DND-41 (cell line): ENCODE measurements at regions not wholly inside any gene's neighbourhood (a gene's known extent, or its start where the extent isn't known, plus 50 kb on each side); places are given as distances from the start of the nearest gene placed in this dataset.

Experiments used
- ATAC-seq: fragments of 200-7000 bp; cut with Tn5 transposase; 3 replicates; pipeline ENCODE4 v1.9.1; 2021; ENCODE audit warnings: low read depth; ENCODE audit not compliant: insufficient read depth
- DNase-seq: peaks from one replicate; pipeline ENCODE4 v3.0.0-alpha.2; 2020
- H2AFZ ChIP-seq: 2 replicates; pipeline ENCODE4 v1.6.0; 2012; ENCODE audit warnings: low read depth, low read length
- H3K27ac ChIP-seq: 2 replicates; pipeline ENCODE4 v1.5.1; 2012; ENCODE audit warnings: low read length, inconsistent platforms
- H3K27me3 ChIP-seq: fragments of 200-600 bp; sonication (generic); 2 replicates; pipeline ENCODE4 v1.6.0; 2012; ENCODE audit warnings: low read length, mild to moderate bottlenecking, inconsistent platforms; ENCODE audit not compliant: insufficient read depth, poor library complexity
- H3K36me3 ChIP-seq: 2 replicates; pipeline ENCODE4 v1.5.1; 2012; ENCODE audit warnings: low read length, inconsistent platforms; ENCODE audit not compliant: insufficient read depth
- H3K4me1 ChIP-seq: 2 replicates; pipeline ENCODE4 v1.5.1; 2012; ENCODE audit warnings: mild to moderate bottlenecking, low read length; ENCODE audit not compliant: insufficient read depth
- H3K4me2 ChIP-seq: 2 replicates; pipeline ENCODE4 v1.6.0; 2012; ENCODE audit warnings: mild to moderate bottlenecking, moderate library complexity, low read length, inconsistent platforms; ENCODE audit not compliant: insufficient read depth
- H3K4me3 ChIP-seq, 2 experiments: fragments of 200-600 bp in 1 of 2; shearing (Covaris generic) in 1 of 2; 2 replicates each; pipeline ENCODE4 v1.5.1; 2012 to 2016; ENCODE audit warnings: inconsistent platforms in 2 of 2, low read length in 2 of 2, mild to moderate bottlenecking in 2 of 2, low read depth in 1 of 2, moderate library complexity in 1 of 2
- H3K79me2 ChIP-seq: 2 replicates; pipeline ENCODE4 v1.6.0; 2012; ENCODE audit warnings: low read length, inconsistent platforms; ENCODE audit not compliant: insufficient read depth
- H3K9ac ChIP-seq: 2 replicates; pipeline ENCODE4 v1.6.0; 2012; ENCODE audit warnings: low read depth, mild to moderate bottlenecking, inconsistent platforms, low read length, moderate library complexity
- H3K9me3 ChIP-seq: 2 replicates; pipeline ENCODE4 v1.5.1; 2012; ENCODE audit warnings: low read length, moderate library complexity, mild to moderate bottlenecking, inconsistent platforms; ENCODE audit not compliant: insufficient read depth, severe bottlenecking
- H4K20me1 ChIP-seq: 2 replicates; pipeline ENCODE4 v1.6.0; 2012; ENCODE audit warnings: low read length; ENCODE audit not compliant: insufficient read depth
- EZH2 ChIP-seq: IDR thresholded peaks from 3 replicates; pipeline ENCODE4 v1.6.1; 2012; ENCODE audit warnings: borderline replicate concordance, low read depth, mild to moderate bottlenecking, moderate library complexity, low read length, inconsistent platforms; ENCODE audit not compliant: severe bottlenecking
- TF ChIP-seq, protein P1 (sequence below): IDR thresholded peaks from 2 replicates; pipeline ENCODE4 v1.5.1; 2012; ENCODE audit warnings: borderline replicate concordance, low read length, moderate library complexity, mild to moderate bottlenecking; ENCODE audit not compliant: poor library complexity, severe bottlenecking; ENCODE audit errors: extremely low read depth

DNA sequence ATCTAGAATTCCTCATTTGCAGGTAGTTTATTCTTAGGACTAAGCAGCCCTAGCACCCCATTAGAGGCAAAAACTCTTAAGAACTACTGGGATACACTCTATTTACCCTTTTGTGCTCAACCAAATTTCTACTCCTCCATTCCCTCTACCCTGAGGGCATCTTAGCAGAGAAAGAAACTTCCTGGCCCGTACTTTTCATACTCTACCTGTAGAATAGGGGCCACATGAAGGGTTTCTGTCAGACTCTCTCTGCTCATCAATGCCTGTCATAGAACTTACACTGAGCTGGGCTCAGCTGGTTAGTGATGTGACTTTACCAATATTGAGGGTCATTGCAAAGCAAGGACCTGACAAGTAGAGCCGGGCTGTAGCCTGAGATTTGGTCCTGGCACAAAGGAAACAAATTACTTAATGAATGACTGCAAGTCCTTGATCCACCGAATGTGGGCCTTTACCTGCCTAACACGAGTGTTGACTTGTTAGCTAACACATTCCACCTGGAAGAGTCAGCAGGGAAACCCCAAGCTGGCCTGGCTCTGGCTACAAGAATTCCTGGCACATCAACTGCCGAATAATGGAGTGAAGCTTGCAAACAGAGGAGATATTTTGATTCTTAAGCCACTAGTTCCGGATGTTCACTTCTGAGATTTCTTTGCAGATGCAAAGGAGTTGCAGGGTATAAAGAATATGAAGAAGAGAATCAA lies 280.5 kb upstream of the JAG1 start:
- H3K4me2 ChIP-seq: no peak overlapping the region
- ATAC-seq (no peak), DNase-seq (no peak)
- H3K79me2 ChIP-seq: no peaks in the 10 kb centered on the region
- H3K36me3 ChIP-seq: no peaks in the 10 kb centered on the region
- no peak overlapping the region for H3K4me3 ChIP-seq
- H3K27me3 ChIP-seq: no peaks in the 10 kb centered on the region
- H2AFZ ChIP-seq: no peak overlapping the region
- H3K4me1 ChIP-seq: no peaks in the 10 kb centered on the region
- no peak overlapping the region for H3K9ac ChIP-seq
- TF ChIP-seq, protein P1, sequence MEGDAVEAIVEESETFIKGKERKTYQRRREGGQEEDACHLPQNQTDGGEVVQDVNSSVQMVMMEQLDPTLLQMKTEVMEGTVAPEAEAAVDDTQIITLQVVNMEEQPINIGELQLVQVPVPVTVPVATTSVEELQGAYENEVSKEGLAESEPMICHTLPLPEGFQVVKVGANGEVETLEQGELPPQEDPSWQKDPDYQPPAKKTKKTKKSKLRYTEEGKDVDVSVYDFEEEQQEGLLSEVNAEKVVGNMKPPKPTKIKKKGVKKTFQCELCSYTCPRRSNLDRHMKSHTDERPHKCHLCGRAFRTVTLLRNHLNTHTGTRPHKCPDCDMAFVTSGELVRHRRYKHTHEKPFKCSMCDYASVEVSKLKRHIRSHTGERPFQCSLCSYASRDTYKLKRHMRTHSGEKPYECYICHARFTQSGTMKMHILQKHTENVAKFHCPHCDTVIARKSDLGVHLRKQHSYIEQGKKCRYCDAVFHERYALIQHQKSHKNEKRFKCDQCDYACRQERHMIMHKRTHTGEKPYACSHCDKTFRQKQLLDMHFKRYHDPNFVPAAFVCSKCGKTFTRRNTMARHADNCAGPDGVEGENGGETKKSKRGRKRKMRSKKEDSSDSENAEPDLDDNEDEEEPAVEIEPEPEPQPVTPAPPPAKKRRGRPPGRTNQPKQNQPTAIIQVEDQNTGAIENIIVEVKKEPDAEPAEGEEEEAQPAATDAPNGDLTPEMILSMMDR: no peak
- no peak for TF ChIP-seq EZH2
- no peaks in the 10 kb centered on the region for H4K20me1 ChIP-seq
- no peaks in the 10 kb centered on the region for H3K9me3 ChIP-seq
- no peak overlapping the region for H3K27ac ChIP-seq

DNA sequence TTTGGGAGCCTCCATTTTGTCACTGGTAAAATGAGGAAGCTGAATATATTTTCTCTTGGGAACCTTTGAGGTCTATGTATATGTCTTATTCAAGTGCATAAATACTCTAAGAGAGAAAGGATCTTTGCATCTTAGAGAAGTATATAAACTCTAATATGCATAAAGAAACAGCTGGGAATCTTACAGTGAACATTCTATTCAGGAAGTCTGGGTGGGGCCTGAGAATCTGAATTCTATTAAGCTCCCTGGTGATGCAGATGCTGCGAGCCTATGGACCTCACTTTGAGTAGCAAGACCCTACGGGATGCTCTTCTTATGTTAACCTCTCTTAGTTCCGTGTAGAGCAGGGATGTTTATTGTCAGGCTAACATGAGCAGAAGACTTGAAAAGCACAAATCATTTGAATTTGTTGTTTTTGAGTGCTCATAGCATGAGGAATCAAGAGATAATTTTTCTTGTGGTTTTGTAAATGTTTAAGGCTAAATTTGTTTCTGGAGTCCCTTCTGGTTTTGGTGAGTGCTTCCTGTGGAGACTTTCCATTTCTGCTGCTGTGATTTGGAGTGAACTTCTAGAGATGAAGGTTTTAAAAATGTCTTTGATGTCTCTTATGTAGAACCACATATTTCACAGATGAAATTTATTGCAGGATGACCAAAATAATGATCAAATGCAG lies 281.2 kb upstream of the JAG1 start:
- TF ChIP-seq, protein P1: no peak
- H3K4me2 ChIP-seq: no peak overlapping the region
- no peak for DNase-seq
- no peaks in the 10 kb centered on the region for H3K27me3 ChIP-seq
- no peak overlapping the region for H3K4me3 ChIP-seq
- no peaks in the 10 kb centered on the region for H3K36me3 ChIP-seq
- no peak overlapping the region for H3K9ac ChIP-seq
- H4K20me1 ChIP-seq: no peaks in the 10 kb centered on the region
- no peak overlapping the region for H2AFZ ChIP-seq
- no peaks in the 10 kb centered on the region for H3K4me1 ChIP-seq
- ATAC-seq: no peak
- H3K27ac ChIP-seq: no peak overlapping the region
- no peaks in the 10 kb centered on the region for H3K9me3 ChIP-seq
- no peaks in the 10 kb centered on the region for H3K79me2 ChIP-seq

GRCh38 chr20:10958279-10958678 lies 284.5 kb upstream of the JAG1 start:
- TF ChIP-seq EZH2: no peak
- TF ChIP-seq, protein P1: no peak
- H3K9me3 ChIP-seq: no peaks in the 10 kb centered on the region
- H3K4me1 ChIP-seq: no peaks in the 10 kb centered on the region
- H2AFZ ChIP-seq: no peak overlapping the region
- DNase-seq: no peak
- H3K36me3 ChIP-seq: no peaks in the 10 kb centered on the region
- H3K9ac ChIP-seq: no peak overlapping the region
- H3K4me3 ChIP-seq: no peak overlapping the region
- no peak overlapping the region for H3K27ac ChIP-seq
- no peaks in the 10 kb centered on the region for H4K20me1 ChIP-seq
- no peaks in the 10 kb centered on the region for H3K27me3 ChIP-seq
- no peaks in the 10 kb centered on the region for H3K79me2 ChIP-seq
- no peak for ATAC-seq
- H3K4me2 ChIP-seq: no peak overlapping the region
